ENCODE measurements at regions not wholly inside any gene's neighbourhood (a gene's known extent, or its start where the extent isn't known, plus 50 kb on each side); places are given as distances from the start of the nearest gene placed in this dataset.

DNA sequence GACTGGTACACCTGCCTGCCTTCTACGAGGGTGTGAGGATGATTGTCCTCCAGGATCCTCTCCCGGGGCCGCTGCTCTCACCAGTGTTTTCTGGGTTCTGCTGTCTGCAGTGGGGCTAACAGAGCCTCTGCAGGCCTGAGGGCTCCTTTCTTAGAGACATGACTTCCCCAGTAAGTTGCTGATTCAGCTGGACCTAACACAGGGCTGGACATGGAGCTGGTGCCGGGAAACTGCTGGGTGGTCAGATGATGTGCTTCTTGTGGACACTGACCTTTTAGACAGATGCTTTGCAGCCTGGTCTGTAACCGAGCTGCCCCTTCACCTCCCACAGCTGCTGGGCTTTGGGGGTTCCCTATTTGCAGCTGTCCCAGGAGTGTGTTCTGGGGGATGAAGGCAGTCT lies 71.5 kb downstream of the FOXL1 start:
- TF ChIP-seq, protein P1, sequence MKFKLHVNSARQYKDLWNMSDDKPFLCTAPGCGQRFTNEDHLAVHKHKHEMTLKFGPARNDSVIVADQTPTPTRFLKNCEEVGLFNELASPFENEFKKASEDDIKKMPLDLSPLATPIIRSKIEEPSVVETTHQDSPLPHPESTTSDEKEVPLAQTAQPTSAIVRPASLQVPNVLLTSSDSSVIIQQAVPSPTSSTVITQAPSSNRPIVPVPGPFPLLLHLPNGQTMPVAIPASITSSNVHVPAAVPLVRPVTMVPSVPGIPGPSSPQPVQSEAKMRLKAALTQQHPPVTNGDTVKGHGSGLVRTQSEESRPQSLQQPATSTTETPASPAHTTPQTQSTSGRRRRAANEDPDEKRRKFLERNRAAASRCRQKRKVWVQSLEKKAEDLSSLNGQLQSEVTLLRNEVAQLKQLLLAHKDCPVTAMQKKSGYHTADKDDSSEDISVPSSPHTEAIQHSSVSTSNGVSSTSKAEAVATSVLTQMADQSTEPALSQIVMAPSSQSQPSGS (CRISPR knock-in tag; IDR thresholded peaks at IDR 0.05; ENCODE audit: borderline replicate concordance, low read depth) = no peak
- TF ChIP-seq, protein P2, sequence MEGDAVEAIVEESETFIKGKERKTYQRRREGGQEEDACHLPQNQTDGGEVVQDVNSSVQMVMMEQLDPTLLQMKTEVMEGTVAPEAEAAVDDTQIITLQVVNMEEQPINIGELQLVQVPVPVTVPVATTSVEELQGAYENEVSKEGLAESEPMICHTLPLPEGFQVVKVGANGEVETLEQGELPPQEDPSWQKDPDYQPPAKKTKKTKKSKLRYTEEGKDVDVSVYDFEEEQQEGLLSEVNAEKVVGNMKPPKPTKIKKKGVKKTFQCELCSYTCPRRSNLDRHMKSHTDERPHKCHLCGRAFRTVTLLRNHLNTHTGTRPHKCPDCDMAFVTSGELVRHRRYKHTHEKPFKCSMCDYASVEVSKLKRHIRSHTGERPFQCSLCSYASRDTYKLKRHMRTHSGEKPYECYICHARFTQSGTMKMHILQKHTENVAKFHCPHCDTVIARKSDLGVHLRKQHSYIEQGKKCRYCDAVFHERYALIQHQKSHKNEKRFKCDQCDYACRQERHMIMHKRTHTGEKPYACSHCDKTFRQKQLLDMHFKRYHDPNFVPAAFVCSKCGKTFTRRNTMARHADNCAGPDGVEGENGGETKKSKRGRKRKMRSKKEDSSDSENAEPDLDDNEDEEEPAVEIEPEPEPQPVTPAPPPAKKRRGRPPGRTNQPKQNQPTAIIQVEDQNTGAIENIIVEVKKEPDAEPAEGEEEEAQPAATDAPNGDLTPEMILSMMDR (IDR thresholded peaks at IDR 0.05) = no peak
- TF ChIP-seq, protein P3, sequence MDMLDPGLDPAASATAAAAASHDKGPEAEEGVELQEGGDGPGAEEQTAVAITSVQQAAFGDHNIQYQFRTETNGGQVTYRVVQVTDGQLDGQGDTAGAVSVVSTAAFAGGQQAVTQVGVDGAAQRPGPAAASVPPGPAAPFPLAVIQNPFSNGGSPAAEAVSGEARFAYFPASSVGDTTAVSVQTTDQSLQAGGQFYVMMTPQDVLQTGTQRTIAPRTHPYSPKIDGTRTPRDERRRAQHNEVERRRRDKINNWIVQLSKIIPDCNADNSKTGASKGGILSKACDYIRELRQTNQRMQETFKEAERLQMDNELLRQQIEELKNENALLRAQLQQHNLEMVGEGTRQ (CRISPR knock-in tag; IDR thresholded peaks at IDR 0.05) = no peak
- TF ChIP-seq TEAD4 (CRISPR knock-in tag; IDR thresholded peaks at IDR 0.05) = no peak
- TF ChIP-seq, protein P4, sequence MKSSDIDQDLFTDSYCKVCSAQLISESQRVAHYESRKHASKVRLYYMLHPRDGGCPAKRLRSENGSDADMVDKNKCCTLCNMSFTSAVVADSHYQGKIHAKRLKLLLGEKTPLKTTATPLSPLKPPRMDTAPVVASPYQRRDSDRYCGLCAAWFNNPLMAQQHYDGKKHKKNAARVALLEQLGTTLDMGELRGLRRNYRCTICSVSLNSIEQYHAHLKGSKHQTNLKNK (CRISPR knock-in tag; IDR thresholded peaks at IDR 0.05) = no peak
- TF ChIP-seq, protein P5, sequence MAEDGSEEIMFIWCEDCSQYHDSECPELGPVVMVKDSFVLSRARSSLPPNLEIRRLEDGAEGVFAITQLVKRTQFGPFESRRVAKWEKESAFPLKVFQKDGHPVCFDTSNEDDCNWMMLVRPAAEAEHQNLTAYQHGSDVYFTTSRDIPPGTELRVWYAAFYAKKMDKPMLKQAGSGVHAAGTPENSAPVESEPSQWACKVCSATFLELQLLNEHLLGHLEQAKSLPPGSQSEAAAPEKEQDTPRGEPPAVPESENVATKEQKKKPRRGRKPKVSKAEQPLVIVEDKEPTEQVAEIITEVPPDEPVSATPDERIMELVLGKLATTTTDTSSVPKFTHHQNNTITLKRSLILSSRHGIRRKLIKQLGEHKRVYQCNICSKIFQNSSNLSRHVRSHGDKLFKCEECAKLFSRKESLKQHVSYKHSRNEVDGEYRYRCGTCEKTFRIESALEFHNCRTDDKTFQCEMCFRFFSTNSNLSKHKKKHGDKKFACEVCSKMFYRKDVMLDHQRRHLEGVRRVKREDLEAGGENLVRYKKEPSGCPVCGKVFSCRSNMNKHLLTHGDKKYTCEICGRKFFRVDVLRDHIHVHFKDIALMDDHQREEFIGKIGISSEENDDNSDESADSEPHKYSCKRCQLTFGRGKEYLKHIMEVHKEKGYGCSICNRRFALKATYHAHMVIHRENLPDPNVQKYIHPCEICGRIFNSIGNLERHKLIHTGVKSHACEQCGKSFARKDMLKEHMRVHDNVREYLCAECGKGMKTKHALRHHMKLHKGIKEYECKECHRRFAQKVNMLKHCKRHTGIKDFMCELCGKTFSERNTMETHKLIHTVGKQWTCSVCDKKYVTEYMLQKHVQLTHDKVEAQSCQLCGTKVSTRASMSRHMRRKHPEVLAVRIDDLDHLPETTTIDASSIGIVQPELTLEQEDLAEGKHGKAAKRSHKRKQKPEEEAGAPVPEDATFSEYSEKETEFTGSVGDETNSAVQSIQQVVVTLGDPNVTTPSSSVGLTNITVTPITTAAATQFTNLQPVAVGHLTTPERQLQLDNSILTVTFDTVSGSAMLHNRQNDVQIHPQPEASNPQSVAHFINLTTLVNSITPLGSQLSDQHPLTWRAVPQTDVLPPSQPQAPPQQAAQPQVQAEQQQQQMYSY (CRISPR knock-in tag; IDR thresholded peaks at IDR 0.05) = no peak
